Liver (tissue), 7 donors: ENCODE measurements at regions not wholly inside any gene's neighbourhood (a gene's known extent, or its start where the extent isn't known, plus 50 kb on each side); places are given as distances from the start of the nearest gene placed in this dataset.
A peak's percentile ranks its signal among the peaks of the same experiment; 100 is the strongest.

ENCODE experiments used
- DNase-seq: peaks from one replicate; pipeline ENCODE4 v3.0.0-alpha.2; 2017; ENCODE audit warnings: low spot score
- H3K27ac ChIP-seq, 2 donors: one replicate each; pipeline ENCODE4 v1.7.0; 2013; ENCODE audit warnings: inconsistent platforms in 2 of 2, low read length in 2 of 2, control low read depth in 1 of 2, low read depth in 1 of 2, mild to moderate bottlenecking in 1 of 2
- H3K27me3 ChIP-seq, 4 donors: one replicate each; pipeline versions ENCODE4 v1.6.1 to v1.7.0; 2013; ENCODE audit warnings: low read length in 3 of 4, inconsistent platforms in 1 of 4, mild to moderate bottlenecking in 1 of 4, moderate library complexity in 1 of 4; ENCODE audit not compliant: control insufficient read depth in 4 of 4, insufficient read depth in 4 of 4
- H3K36me3 ChIP-seq, 4 donors: one replicate each; pipeline versions ENCODE4 v1.6.1 to v1.7.0; 2013; ENCODE audit warnings: low read length in 3 of 4, mild to moderate bottlenecking in 3 of 4, low read depth in 1 of 4, moderate library complexity in 1 of 4; ENCODE audit not compliant: control insufficient read depth in 4 of 4, insufficient read depth in 3 of 4
- H3K4me1 ChIP-seq, 4 donors: one replicate each; pipeline versions ENCODE4 v1.6.1 to v1.7.0; 2013; ENCODE audit warnings: low read length in 3 of 4, mild to moderate bottlenecking in 3 of 4, moderate library complexity in 1 of 4; ENCODE audit not compliant: control insufficient read depth in 4 of 4, insufficient read depth in 4 of 4
- H3K4me3 ChIP-seq, 3 donors: one replicate each; pipeline versions ENCODE4 v1.6.1 to v1.7.0; 2013; ENCODE audit warnings: low read length in 3 of 3, control low read depth in 1 of 3, low read depth in 1 of 3, mild to moderate bottlenecking in 1 of 3
- H3K9ac ChIP-seq, 2 donors: one replicate each; pipeline ENCODE4 v1.7.0; 2013; ENCODE audit warnings: low read length in 2 of 2, mild to moderate bottlenecking in 2 of 2, moderate library complexity in 2 of 2, control low read depth in 1 of 2, low read depth in 1 of 2
- H3K9me3 ChIP-seq, 4 donors: one replicate each; pipeline versions ENCODE4 v1.6.1 to v1.7.0; 2013; ENCODE audit warnings: low read length in 3 of 4; ENCODE audit not compliant: control insufficient read depth in 4 of 4
- CTCF ChIP-seq: fragments of 150-350 bp; IDR thresholded peaks from 2 replicates; pipeline ENCODE4 v1.5.1; 2017; ENCODE audit warnings: improper control_type of control experiment, low read depth, low read length; ENCODE audit not compliant: missing input control
- EGR1 ChIP-seq, 2 donors: IDR thresholded peaks; 2 replicates each; pipeline ENCODE4 v1.6.1; 2016 to 2018; ENCODE audit warnings: antibody characterized with exemption in 2 of 2, low read depth in 2 of 2
- FOXA1 ChIP-seq: IDR thresholded peaks from 2 replicates; pipeline ENCODE4 v1.6.1; 2016; ENCODE audit warnings: antibody characterized with exemption
- GABPA ChIP-seq, 2 donors: IDR thresholded peaks in 1 of 2; conservative IDR thresholded peaks in 1 of 2; 2 replicates each; pipeline ENCODE4 v1.6.1; 2016; ENCODE audit warnings: antibody characterized with exemption in 2 of 2, mild to moderate bottlenecking in 1 of 2, moderate library complexity in 1 of 2
- HNF4A ChIP-seq, 2 donors: conservative IDR thresholded peaks; 2 replicates each; pipeline ENCODE4 v1.6.1; 2016; ENCODE audit warnings: antibody characterized with exemption in 2 of 2, mild to moderate bottlenecking in 2 of 2
- HNF4G ChIP-seq: IDR thresholded peaks from 2 replicates; pipeline ENCODE4 v1.6.1; 2016; ENCODE audit warnings: antibody characterized with exemption
- JUND ChIP-seq, 2 donors: IDR thresholded peaks; 2 replicates each; pipeline ENCODE4 v1.6.1; 2016; ENCODE audit warnings: antibody characterized with exemption in 2 of 2
- MAX ChIP-seq: IDR thresholded peaks from 2 replicates; pipeline ENCODE4 v1.6.1; 2016; ENCODE audit warnings: antibody characterized with exemption
- NR2F2 ChIP-seq: IDR thresholded peaks from 2 replicates; pipeline ENCODE4 v1.6.1; 2016; ENCODE audit warnings: antibody characterized with exemption
- RAD21 ChIP-seq, 2 donors: IDR thresholded peaks; 2 replicates each; pipeline ENCODE4 v1.6.1; 2016; ENCODE audit warnings: antibody characterized with exemption in 2 of 2, mild to moderate bottlenecking in 2 of 2
- RXRA ChIP-seq, 2 donors: IDR thresholded peaks; 2 replicates each; pipeline ENCODE4 v1.6.1; 2017 to 2018; ENCODE audit warnings: antibody characterized with exemption in 2 of 2, mild to moderate bottlenecking in 1 of 2
- SP1 ChIP-seq: IDR thresholded peaks from 2 replicates; pipeline ENCODE4 v1.6.1; 2018; ENCODE audit warnings: antibody characterized with exemption, mild to moderate bottlenecking
- TAF1 ChIP-seq: conservative IDR thresholded peaks from 2 replicates; pipeline ENCODE4 v1.6.1; 2016; ENCODE audit warnings: antibody characterized with exemption, mild to moderate bottlenecking
- YY1 ChIP-seq: IDR thresholded peaks from 2 replicates; pipeline ENCODE4 v1.6.1; 2016; ENCODE audit warnings: antibody characterized with exemption, mild to moderate bottlenecking
- ZBTB33 ChIP-seq: IDR thresholded peaks from 2 replicates; pipeline ENCODE4 v1.6.1; 2016; ENCODE audit warnings: antibody characterized with exemption
- donor health status: healthy.
- donor health status: healthy.
- donor health status: healthy.
- donor health status: healthy.

- Histone ChIP-seq H3K4me3 (peak overlapping the region in 1 of 3 donors; percentile 5), H3K27me3 (no peaks in the 10 kb centered on the region), H3K9me3 (no peaks in the 10 kb centered on the region), H3K27ac (no peak overlapping the region), H3K36me3 (no peaks in the 10 kb centered on the region), H3K4me1 (peaks cover 2 to 13% (median 10%) of the 10 kb centered on the region in 4 donors), H3K9ac (no peak overlapping the region)
- no peak for TF ChIP-seq TAF1
- TF ChIP-seq EGR1 (IDR thresholded peaks at IDR 0.05; ENCODE audit: low read depth in 2 of 2): no peak
- no peak for TF ChIP-seq NR2F2
- TF ChIP-seq HNF4A (conservative IDR thresholded peaks at IDR 0.05): peak; percentile 54 to 93
- peak; percentile 31 to 88 for TF ChIP-seq RXRA (IDR thresholded peaks at IDR 0.05)
- no peak for TF ChIP-seq ZBTB33
- TF ChIP-seq GABPA (IDR thresholded peaks at IDR 0.05 in 1 of 2, conservative IDR thresholded peaks at IDR 0.05 in 1 of 2): no peak
- TF ChIP-seq RAD21 (IDR thresholded peaks at IDR 0.05): peak in 1 of 2 donors; percentile 42
- no peak for TF ChIP-seq MAX
- peak; percentile 80 for TF ChIP-seq HNF4G
- TF ChIP-seq JUND (IDR thresholded peaks at IDR 0.05): no peak
- TF ChIP-seq FOXA1: no peak
- TF ChIP-seq CTCF: no peak
- TF ChIP-seq SP1: peak; percentile 86
- no peak for TF ChIP-seq YY1
- DNase-seq: no peak
These were observed 511.7 kb upstream of the KLHL4 start for GRCh38 chrX:87005885-87006284.

GRCh38 chrX:87006561-87006960 lies 511.0 kb upstream of the KLHL4 start:
- H3K36me3 ChIP-seq: no peaks in the 10 kb centered on the region
- no peaks in the 10 kb centered on the region for H3K27me3 ChIP-seq
- H3K9ac ChIP-seq: no peak overlapping the region
- peak overlapping the region in 1 of 3 donors; percentile 5 for H3K4me3 ChIP-seq
- peaks cover 2 to 13% (median 10%) of the 10 kb centered on the region in 4 donors for H3K4me1 ChIP-seq
- no peak overlapping the region for H3K27ac ChIP-seq
- DNase-seq: no peak
- H3K9me3 ChIP-seq: no peaks in the 10 kb centered on the region
- TF ChIP-seq GABPA (IDR thresholded peaks at IDR 0.05 in 1 of 2, conservative IDR thresholded peaks at IDR 0.05 in 1 of 2) (no peak), CTCF (no peak), ZBTB33 (no peak), JUND (IDR thresholded peaks at IDR 0.05) (no peak)
